Keratinocyte (primary cell): ENCODE measurements at regions not wholly inside any gene's neighbourhood (a gene's known extent, or its start where the extent isn't known, plus 50 kb on each side); places are given as distances from the start of the nearest gene placed in this dataset.

ENCODE experiments used
- DNase-seq: peaks from one replicate; pipeline ENCODE4 v3.0.0-alpha.2; 2011; ENCODE audit warnings: low read depth, missing footprints, low spot score
- FAIRE-seq: peaks from 2 replicates; lab custom pipeline; 2011; peaks lifted over from hg19 to GRCh38; lab: Jason Lieb, UNC
- H2AFZ ChIP-seq: 2 replicates; pipeline ENCODE4 v1.6.0; 2012; ENCODE audit warnings: low read length, control low read depth, inconsistent platforms; ENCODE audit not compliant: control insufficient read depth
- H3K27ac ChIP-seq: 2 replicates; pipeline ENCODE4 v1.5.1; 2011; ENCODE audit warnings: low read length; ENCODE audit not compliant: control insufficient read depth, insufficient read depth
- H3K27me3 ChIP-seq: 3 replicates; pipeline ENCODE4 v1.6.0; 2011; ENCODE audit warnings: low read length; ENCODE audit not compliant: control insufficient read depth, insufficient read depth; ENCODE audit errors: extremely low read depth
- H3K36me3 ChIP-seq, 2 experiments: 2 replicates in 1 of 2; 3 replicates in 1 of 2; pipeline ENCODE4 v1.5.1; 2011; ENCODE audit warnings: low read length in 2 of 2, mild to moderate bottlenecking in 1 of 2; ENCODE audit not compliant: control insufficient read depth in 2 of 2, insufficient read depth in 2 of 2; ENCODE audit errors: extremely low read depth in 1 of 2
- H3K4me1 ChIP-seq: 3 replicates; pipeline ENCODE4 v1.5.1; 2011; ENCODE audit warnings: low read length; ENCODE audit not compliant: control insufficient read depth, insufficient read depth; ENCODE audit errors: extremely low read depth
- H3K4me2 ChIP-seq: 3 replicates; pipeline ENCODE4 v1.6.0; 2011; ENCODE audit warnings: low read depth, low read length; ENCODE audit not compliant: control insufficient read depth, insufficient read depth; ENCODE audit errors: extremely low read depth
- H3K4me3 ChIP-seq, 3 experiments: fragments of 200-600 bp in 1 of 3; sonication (generic) in 1 of 3; 2 replicates in 2 of 3; 3 replicates in 1 of 3; pipeline ENCODE4 v1.5.1; 2011 to 2016; ENCODE audit warnings: low read length in 3 of 3, mild to moderate bottlenecking in 3 of 3, control low read depth in 2 of 3, inconsistent platforms in 1 of 3, low read depth in 1 of 3, mixed read lengths in 1 of 3, mixed run types in 1 of 3, moderate library complexity in 1 of 3; ENCODE audit not compliant: control insufficient read depth in 2 of 3, insufficient read depth in 2 of 3; ENCODE audit errors: extremely low read depth in 1 of 3
- H3K79me2 ChIP-seq: 2 replicates; pipeline ENCODE4 v1.6.0; 2012; ENCODE audit warnings: low read length; ENCODE audit not compliant: control insufficient read depth, insufficient read depth
- H3K9ac ChIP-seq: 3 replicates; pipeline ENCODE4 v1.6.0; 2011; ENCODE audit warnings: low read length; ENCODE audit not compliant: control insufficient read depth, insufficient read depth; ENCODE audit errors: extremely low read depth
- H3K9me1 ChIP-seq: 3 replicates; pipeline ENCODE4 v1.6.0; 2011; ENCODE audit warnings: low read length; ENCODE audit not compliant: control insufficient read depth, insufficient read depth; ENCODE audit errors: extremely low read depth
- H3K9me3 ChIP-seq: 2 replicates; pipeline ENCODE4 v1.5.1; 2012; ENCODE audit warnings: low read depth, low read length; ENCODE audit not compliant: control insufficient read depth
- H4K20me1 ChIP-seq: 3 replicates; pipeline ENCODE4 v1.6.0; 2011; ENCODE audit warnings: low read length; ENCODE audit not compliant: control insufficient read depth, insufficient read depth; ENCODE audit errors: extremely low read depth
- EZH2 ChIP-seq: IDR thresholded peaks from one replicate; pipeline ENCODE4 v1.6.1; 2012; ENCODE audit warnings: inconsistent platforms, mild to moderate bottlenecking, low read length, moderate library complexity
- dilution Hi-C: fragments of 300-500 bp; cut with MboI; formaldehyde crosslinking; loops from one replicate; pipeline ENCODE4 v1.7.0; 2020; ENCODE audit warnings: low sequenced_read_pairs; ENCODE audit not compliant: extremely low pct_ligation_motif_present
- TF ChIP-seq, protein P1 (sequence below), 3 experiments: IDR thresholded peaks in 1 of 3; conservative IDR thresholded peaks in 1 of 3; optimal IDR thresholded peaks in 1 of 3; 2 replicates in 2 of 3; 3 replicates in 1 of 3; pipeline versions ENCODE3 to v1.5.1; 2011; ENCODE audit warnings: low read length in 3 of 3, mild to moderate bottlenecking in 3 of 3, moderate library complexity in 2 of 3, control low read depth in 1 of 3, inconsistent platforms in 1 of 3; ENCODE audit not compliant: insufficient read depth in 2 of 3; ENCODE audit errors: extremely low read depth in 1 of 3

DNA sequence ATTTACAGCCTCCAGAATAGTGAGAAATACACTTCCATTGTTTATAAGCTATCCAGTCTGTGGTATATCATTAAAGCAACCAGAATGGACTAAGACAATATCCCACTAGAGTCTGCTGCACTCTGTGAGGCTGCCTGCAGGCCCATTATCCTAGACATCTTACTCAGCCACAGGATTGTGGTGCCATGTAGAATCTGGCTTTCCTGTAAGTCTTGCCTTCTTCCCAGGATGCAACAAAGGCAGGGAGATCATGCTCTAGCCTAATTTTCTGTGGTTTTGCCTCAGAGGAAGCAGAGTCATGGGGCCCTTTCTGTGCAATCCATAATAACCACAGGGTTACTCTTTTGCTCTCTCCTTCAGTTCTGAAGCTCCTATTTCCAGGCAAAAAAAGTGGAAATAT lies 299.1 kb upstream of the DEPDC1 start:
- no peaks in the 10 kb centered on the region for H3K9me1 ChIP-seq
- no peak for DNase-seq
- no peak overlapping the region for H3K4me2 ChIP-seq
- no peak for FAIRE-seq
- H3K9ac ChIP-seq = no peak overlapping the region
- no peaks in the 10 kb centered on the region for H3K27me3 ChIP-seq
- H3K36me3 ChIP-seq = no peaks in the 10 kb centered on the region
- no peak overlapping the region for H3K4me3 ChIP-seq
- no peak overlapping the region for H2AFZ ChIP-seq
- no peak overlapping the region for H3K27ac ChIP-seq
- no peaks in the 10 kb centered on the region for H3K79me2 ChIP-seq
- no peaks in the 10 kb centered on the region for H4K20me1 ChIP-seq
- dilution Hi-C loops = no loop called here
- TF ChIP-seq EZH2 = no peak
- TF ChIP-seq, protein P1, sequence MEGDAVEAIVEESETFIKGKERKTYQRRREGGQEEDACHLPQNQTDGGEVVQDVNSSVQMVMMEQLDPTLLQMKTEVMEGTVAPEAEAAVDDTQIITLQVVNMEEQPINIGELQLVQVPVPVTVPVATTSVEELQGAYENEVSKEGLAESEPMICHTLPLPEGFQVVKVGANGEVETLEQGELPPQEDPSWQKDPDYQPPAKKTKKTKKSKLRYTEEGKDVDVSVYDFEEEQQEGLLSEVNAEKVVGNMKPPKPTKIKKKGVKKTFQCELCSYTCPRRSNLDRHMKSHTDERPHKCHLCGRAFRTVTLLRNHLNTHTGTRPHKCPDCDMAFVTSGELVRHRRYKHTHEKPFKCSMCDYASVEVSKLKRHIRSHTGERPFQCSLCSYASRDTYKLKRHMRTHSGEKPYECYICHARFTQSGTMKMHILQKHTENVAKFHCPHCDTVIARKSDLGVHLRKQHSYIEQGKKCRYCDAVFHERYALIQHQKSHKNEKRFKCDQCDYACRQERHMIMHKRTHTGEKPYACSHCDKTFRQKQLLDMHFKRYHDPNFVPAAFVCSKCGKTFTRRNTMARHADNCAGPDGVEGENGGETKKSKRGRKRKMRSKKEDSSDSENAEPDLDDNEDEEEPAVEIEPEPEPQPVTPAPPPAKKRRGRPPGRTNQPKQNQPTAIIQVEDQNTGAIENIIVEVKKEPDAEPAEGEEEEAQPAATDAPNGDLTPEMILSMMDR (optimal IDR thresholded peaks at IDR 0.05 in 1 of 3, IDR thresholded peaks at IDR 0.05 in 1 of 3, conservative IDR thresholded peaks at IDR 0.05 in 1 of 3; ENCODE audit: extremely low read depth in 1 of 3, insufficient read depth in 2 of 3, low read length in 3 of 3) = no peak
- H3K4me1 ChIP-seq = no peaks in the 10 kb centered on the region
- no peaks in the 10 kb centered on the region for H3K9me3 ChIP-seq

GRCh38 chr1:68796888-68797287 lies 300.0 kb upstream of the DEPDC1 start:
- FAIRE-seq (no peak), DNase-seq (no peak)
- H3K9me1 ChIP-seq = no peaks in the 10 kb centered on the region
- no peak overlapping the region for H3K4me2 ChIP-seq
- H3K4me1 ChIP-seq = no peaks in the 10 kb centered on the region
- no peaks in the 10 kb centered on the region for H4K20me1 ChIP-seq
- no peaks in the 10 kb centered on the region for H3K36me3 ChIP-seq
- H3K4me3 ChIP-seq = no peak overlapping the region
- no peak overlapping the region for H3K9ac ChIP-seq
- H3K27me3 ChIP-seq = no peaks in the 10 kb centered on the region
- no peaks in the 10 kb centered on the region for H3K79me2 ChIP-seq
- no peaks in the 10 kb centered on the region for H3K9me3 ChIP-seq
- TF ChIP-seq, protein P1 (optimal IDR thresholded peaks at IDR 0.05 in 1 of 3, IDR thresholded peaks at IDR 0.05 in 1 of 3, conservative IDR thresholded peaks at IDR 0.05 in 1 of 3; ENCODE audit: extremely low read depth in 1 of 3, insufficient read depth in 2 of 3, low read length in 3 of 3) = no peak
- TF ChIP-seq EZH2 = no peak
- dilution Hi-C loops = no loop called here
- no peak overlapping the region for H2AFZ ChIP-seq
- H3K27ac ChIP-seq = no peak overlapping the region
